CD4-positive, alpha-beta T cell (primary cell): ENCODE measurements at regions not wholly inside any gene's neighbourhood (a gene's known extent, or its start where the extent isn't known, plus 50 kb on each side); places are given as distances from the start of the nearest gene placed in this dataset.

Experiments used
- ATAC-seq: fragments of 200-7000 bp; cut with Tn5 transposase; one replicate; pipeline ENCODE4 v1.10.0; 2022; ENCODE audit warnings: mild to moderate bottlenecking; ENCODE audit not compliant: poor library complexity
- CTCF ChIA-PET: fragments of 350-600 bp; sonication (Branson Sonifier 250); formaldehyde crosslinking; loops from one replicate; lab custom pipeline; 2021; ENCODE audit warnings: antibody characterized with exemption, inconsistent platforms; lab: Charles Lee
- POLR2A ChIA-PET: fragments of 350-600 bp; sonication (Branson Sonifier 250); formaldehyde crosslinking; loops from one replicate; lab custom pipeline; 2021; ENCODE audit warnings: antibody characterized with exemption, inconsistent platforms; lab: Charles Lee
- DNase-seq, 14 experiments: peaks; one replicate each; pipeline ENCODE4 v3.0.0-alpha.2; 2013 to 2020; ENCODE audit warnings: mixed read lengths in 2 of 14
- H3K27ac ChIP-seq, 2 donors: one replicate each; pipeline versions ENCODE4 v1.5.1 to v1.7.0; 2013; ENCODE audit warnings: low read length in 2 of 2, low read depth in 1 of 2, mild to moderate bottlenecking in 1 of 2
- H3K27me3 ChIP-seq, 2 experiments: 1 replicate in 1 of 2; 2 replicates in 1 of 2; pipeline versions ENCODE4 v1.6.1 to v1.7.0; 2013; ENCODE audit warnings: low read length in 2 of 2, control low read depth in 1 of 2, mild to moderate bottlenecking in 1 of 2, moderate library complexity in 1 of 2; ENCODE audit not compliant: insufficient read depth in 2 of 2, control insufficient read depth in 1 of 2
- H3K36me3 ChIP-seq: one replicate; pipeline ENCODE4 v1.6.1; 2013; ENCODE audit warnings: low read length, control low read depth; ENCODE audit not compliant: insufficient read depth
- H3K4me1 ChIP-seq: one replicate; pipeline ENCODE4 v1.6.1; 2013; ENCODE audit warnings: low read length, control low read depth; ENCODE audit not compliant: insufficient read depth
- H3K4me3 ChIP-seq: one replicate; pipeline ENCODE4 v1.5.1; 2013; ENCODE audit warnings: mild to moderate bottlenecking, low read length, moderate library complexity
- H3K9me3 ChIP-seq, 2 experiments: 1 replicate in 1 of 2; 2 replicates in 1 of 2; pipeline versions ENCODE4 v1.6.1 to v1.7.0; 2013; ENCODE audit warnings: low read length in 2 of 2, mild to moderate bottlenecking in 2 of 2, control low read depth in 1 of 2, moderate library complexity in 1 of 2; ENCODE audit not compliant: control insufficient read depth in 1 of 2, insufficient read depth in 1 of 2
- H3K27ac Mint-ChIP-seq: one replicate; pipeline ENCODE4 v1.8.0; 2020; ENCODE audit warnings: mixed read lengths
- H3K27me3 Mint-ChIP-seq: one replicate; pipeline ENCODE4 v1.8.0; 2021; ENCODE audit warnings: mixed read lengths
- H3K36me3 Mint-ChIP-seq: one replicate; pipeline ENCODE4 v1.8.0; 2021; ENCODE audit warnings: low read depth, mixed read lengths
- H3K4me1 Mint-ChIP-seq: one replicate; pipeline ENCODE4 v1.8.0; 2021; ENCODE audit warnings: low read depth, mixed read lengths
- H3K4me3 Mint-ChIP-seq: one replicate; pipeline ENCODE4 v1.8.0; 2020; ENCODE audit warnings: mild to moderate bottlenecking, mixed read lengths
- H3K9me3 Mint-ChIP-seq: one replicate; pipeline ENCODE4 v1.8.0; 2020; ENCODE audit warnings: mixed read lengths
- CTCF ChIP-seq: fragments of 200-600 bp; IDR thresholded peaks from one replicate; pipeline ENCODE4 v1.8.0; 2022; ENCODE audit warnings: antibody characterized with exemption, mild to moderate bottlenecking
- intact Hi-C, 2 experiments: fragments of 100-400 bp; cut with DNase I in 1 of 2; cut with micrococcal nuclease in 1 of 2; formaldehyde crosslinking; loops; one replicate each; pipeline versions ENCODE4 v1.15.1 to v1.9.0; 2023 to 2025; cut with DNase I, micrococcal nuclease

DNA sequence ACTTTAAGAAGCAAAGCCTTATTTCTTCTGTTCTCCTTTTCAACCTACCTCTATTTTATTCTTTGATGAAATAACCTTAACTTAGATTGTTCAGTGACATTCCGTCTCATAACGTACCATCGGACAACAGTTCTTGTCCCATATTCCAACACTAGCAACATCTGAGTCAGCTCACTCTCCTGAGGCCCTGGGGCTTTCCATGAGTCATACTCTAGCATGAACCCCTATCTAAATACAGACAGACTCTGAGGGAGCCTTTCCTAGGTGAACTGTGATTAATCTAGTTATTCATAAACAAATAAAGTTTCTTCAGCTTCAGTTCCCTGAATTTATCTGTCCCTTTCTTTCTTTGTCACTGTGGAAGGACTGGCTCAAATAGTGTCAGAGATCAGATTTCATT, 168.7 kb upstream of the LYZL1 start:
- Mint-ChIP-seq H3K4me3 (no peak overlapping the region), H3K27me3 (no peaks in the 10 kb centered on the region), H3K4me1 (no peaks in the 10 kb centered on the region), H3K36me3 (no peaks in the 10 kb centered on the region), H3K9me3 (peaks cover 5% of the 10 kb centered on the region), H3K27ac (no peak overlapping the region)
- DNase-seq: no peak
- no peak for ATAC-seq
- Histone ChIP-seq H3K36me3 (no peaks in the 10 kb centered on the region), H3K27ac (no peak overlapping the region), H3K9me3 (peaks cover 9 to 22% of the 10 kb centered on the region in 2 experiments), H3K4me3 (no peak overlapping the region), H3K4me1 (no peaks in the 10 kb centered on the region), H3K27me3 (no peaks in the 10 kb centered on the region)
- POLR2A ChIA-PET: no interaction called here
- intact Hi-C loops: no loop called here
- CTCF ChIA-PET: no interaction called here
- TF ChIP-seq CTCF: no peak

DNA sequence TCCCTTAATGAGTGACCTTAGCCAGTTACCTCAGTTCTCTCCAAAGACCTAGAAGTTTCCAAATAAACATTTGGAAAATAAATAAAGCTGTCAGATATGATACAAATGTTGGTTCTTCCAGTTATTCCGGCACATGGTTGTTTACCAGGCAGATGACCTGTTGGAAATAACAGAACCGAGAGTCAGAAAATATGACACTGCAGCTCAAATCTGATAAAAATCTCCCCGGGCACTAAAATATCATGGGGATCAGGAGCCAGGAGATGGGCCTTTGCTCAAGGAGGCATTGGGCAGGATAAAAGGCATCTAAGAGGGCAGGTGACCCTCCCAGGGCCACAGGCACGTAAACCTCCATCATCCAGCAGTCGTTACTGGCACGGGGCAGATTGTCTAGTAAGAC, 164.0 kb upstream of the LYZL1 start:
- H3K4me3 Mint-ChIP-seq: no peak overlapping the region
- H3K27ac Mint-ChIP-seq: no peak overlapping the region

DNA sequence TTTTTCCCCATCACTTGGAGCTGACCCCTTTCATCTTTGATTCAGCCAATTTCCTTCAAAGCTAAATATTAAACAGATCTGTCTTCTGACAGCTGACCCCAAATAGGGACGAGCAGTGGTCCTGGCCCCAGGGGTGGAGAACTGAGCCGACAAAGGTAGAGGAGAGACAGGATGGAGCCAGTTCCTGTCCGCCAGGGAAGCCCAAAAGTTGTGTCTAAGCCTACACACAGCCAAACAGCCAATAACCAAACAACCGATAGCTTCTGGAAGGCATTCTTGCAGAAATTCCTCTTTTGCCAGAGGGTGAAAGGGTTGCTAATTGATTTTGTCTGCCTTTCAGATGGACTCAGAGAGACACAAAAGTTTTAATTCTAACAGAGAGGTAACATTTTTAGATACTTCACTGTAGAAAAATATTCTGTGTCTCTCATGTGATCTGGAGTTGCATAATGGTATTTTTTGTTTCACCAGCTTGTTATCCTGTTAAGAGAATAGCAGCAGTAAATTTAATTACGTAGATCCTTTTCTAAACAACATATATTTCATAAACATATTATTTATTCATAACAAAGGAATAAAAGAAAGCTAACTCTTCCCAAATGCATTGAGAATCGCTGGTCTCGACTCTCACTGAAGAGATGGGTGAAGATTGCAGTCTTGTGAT, 161.7 kb upstream of the LYZL1 start:
- Mint-ChIP-seq H3K36me3 (no peaks in the 10 kb centered on the region), H3K4me1 (no peaks in the 10 kb centered on the region), H3K9me3 (no peaks in the 10 kb centered on the region), H3K27ac (no peak overlapping the region), H3K27me3 (peaks cover 24% of the 10 kb centered on the region), H3K4me3 (no peak overlapping the region)
- POLR2A ChIA-PET: no interaction called here
- CTCF ChIA-PET: no interaction called here
- intact Hi-C loops: no loop called here
- peaks cover 0 to 4% of the 10 kb centered on the region in 2 experiments for H3K9me3 ChIP-seq
- DNase-seq (no peak), ATAC-seq (no peak)
- H3K36me3 ChIP-seq: no peaks in the 10 kb centered on the region
- no peak overlapping the region for H3K27ac ChIP-seq
- H3K4me1 ChIP-seq: no peaks in the 10 kb centered on the region
- peaks cover 0 to 2% of the 10 kb centered on the region in 2 experiments for H3K27me3 ChIP-seq
- no peak overlapping the region for H3K4me3 ChIP-seq
- no peak for TF ChIP-seq CTCF

More for the DNA sequence above, 164.0 kb upstream of the LYZL1 start:
- Histone ChIP-seq H3K4me3 (no peak overlapping the region), H3K4me1 (no peaks in the 10 kb centered on the region), H3K27ac (no peak overlapping the region), H3K9me3 (peaks cover 0 to 8% of the 10 kb centered on the region in 2 experiments), H3K36me3 (no peaks in the 10 kb centered on the region), H3K27me3 (no peaks in the 10 kb centered on the region)
- H3K9me3 Mint-ChIP-seq: peaks cover 2% of the 10 kb centered on the region
- H3K36me3 Mint-ChIP-seq: no peaks in the 10 kb centered on the region
- peaks cover 12% of the 10 kb centered on the region for H3K27me3 Mint-ChIP-seq
- CTCF ChIA-PET: no interaction called here
- no peak for TF ChIP-seq CTCF
- ATAC-seq (no peak), DNase-seq (no peak)
- intact Hi-C loops: no loop called here
- POLR2A ChIA-PET: no interaction called here
- no peaks in the 10 kb centered on the region for H3K4me1 Mint-ChIP-seq
